Smooth muscle cell (in vitro differentiated cells): ENCODE measurements at regions not wholly inside any gene's neighbourhood (a gene's known extent, or its start where the extent isn't known, plus 50 kb on each side); places are given as distances from the start of the nearest gene placed in this dataset.
"Not testable (repeated sequence)": the region's sequence is repeated elsewhere in the genome, so short reads cannot be mapped to it uniquely, and the experiment has no call there.

Source experiments
- DNase-seq: peaks from one replicate; lab custom pipeline; 2025; ENCODE audit not compliant: unreplicated experiment; lab: John Stamatoyannopoulos, UW
- H2AFZ ChIP-seq: fragments of 200-600 bp; sonication (generic); 2 replicates; pipeline ENCODE4 v1.6.0; 2016; ENCODE audit warnings: antibody characterized with exemption, low read depth, mild to moderate bottlenecking
- H3F3A ChIP-seq: fragments of 200-600 bp; sonication (generic); 2 replicates; pipeline ENCODE4 v1.6.0; 2017; ENCODE audit warnings: antibody characterized with exemption, low read depth
- H3K27ac ChIP-seq: fragments of 200-600 bp; sonication (generic); 2 replicates; pipeline ENCODE4 v1.5.1; 2016; ENCODE audit warnings: low read depth, mild to moderate bottlenecking
- H3K27me3 ChIP-seq: fragments of 200-600 bp; sonication (generic); 2 replicates; pipeline ENCODE4 v1.6.1; 2016; ENCODE audit warnings: low read depth, mild to moderate bottlenecking
- H3K36me3 ChIP-seq: fragments of 200-600 bp; sonication (generic); 2 replicates; pipeline ENCODE4 v1.5.1; 2016; ENCODE audit warnings: low read depth
- H3K4me1 ChIP-seq: fragments of 200-600 bp; sonication (generic); 2 replicates; pipeline ENCODE4 v1.5.1; 2016; ENCODE audit warnings: low read depth
- H3K4me2 ChIP-seq: fragments of 200-600 bp; sonication (generic); 2 replicates; pipeline ENCODE4 v1.6.0; 2016; ENCODE audit warnings: mild to moderate bottlenecking
- H3K4me3 ChIP-seq: fragments of 200-600 bp; sonication (generic); 2 replicates; pipeline ENCODE4 v1.5.1; 2016; ENCODE audit warnings: mild to moderate bottlenecking
- H3K79me2 ChIP-seq: fragments of 200-600 bp; sonication (generic); 2 replicates; pipeline ENCODE4 v1.6.0; 2016; ENCODE audit warnings: low read depth, mild to moderate bottlenecking
- H3K9ac ChIP-seq: fragments of 200-600 bp; sonication (generic); 2 replicates; pipeline ENCODE4 v1.6.0; 2016; ENCODE audit warnings: low read depth
- H3K9me3 ChIP-seq: fragments of 200-600 bp; sonication (generic); replicated peaks from 2 replicates; pipeline ENCODE4 v1.5.1; 2016; ENCODE audit warnings: low read depth
- H4K20me1 ChIP-seq: fragments of 200-600 bp; sonication (generic); 2 replicates; pipeline ENCODE4 v1.6.0; 2016; ENCODE audit warnings: low read depth
- WGBS: methylation state at CpG from one replicate; pipeline ENCODE4 v1.1.7; 2016; ENCODE audit warnings: low lambda C conversion rate; 5-methylcytosine and 5-hydroxymethylcytosine counted together
- TF ChIP-seq, protein P1 (sequence below): fragments of 200-600 bp; sonication (generic); IDR thresholded peaks from 2 replicates; pipeline ENCODE4 v1.5.1; 2017; ENCODE audit warnings: borderline replicate concordance, mild to moderate bottlenecking, antibody characterized with exemption; ENCODE audit not compliant: insufficient read depth, poor library complexity, severe bottlenecking

DNA sequence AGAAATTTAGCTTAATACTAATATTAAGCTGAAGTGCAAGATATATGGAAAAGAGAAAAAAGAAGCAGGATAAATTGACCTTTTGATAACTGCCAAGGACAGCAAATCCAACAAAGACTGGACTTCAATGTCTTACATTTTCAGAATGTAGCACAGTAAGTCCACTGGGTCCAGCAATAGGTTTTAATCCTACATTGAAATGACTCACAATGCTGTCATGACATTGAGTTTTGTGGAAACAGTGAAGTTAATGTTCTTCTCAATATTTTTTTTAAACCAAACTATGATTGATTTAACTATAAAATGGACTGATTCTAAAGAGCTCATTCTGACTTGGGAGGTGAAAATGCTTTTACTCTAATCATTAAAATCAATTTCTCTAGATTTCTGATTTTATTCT is 166.6 kb upstream of the ZNF717 start:
- DNase-seq = no peak
- H3K27me3 ChIP-seq = no peaks in the 10 kb centered on the region
- H3K9ac ChIP-seq = no peak overlapping the region
- H2AFZ ChIP-seq = no peak overlapping the region
- H3K4me2 ChIP-seq = no peak overlapping the region
- TF ChIP-seq, protein P1, sequence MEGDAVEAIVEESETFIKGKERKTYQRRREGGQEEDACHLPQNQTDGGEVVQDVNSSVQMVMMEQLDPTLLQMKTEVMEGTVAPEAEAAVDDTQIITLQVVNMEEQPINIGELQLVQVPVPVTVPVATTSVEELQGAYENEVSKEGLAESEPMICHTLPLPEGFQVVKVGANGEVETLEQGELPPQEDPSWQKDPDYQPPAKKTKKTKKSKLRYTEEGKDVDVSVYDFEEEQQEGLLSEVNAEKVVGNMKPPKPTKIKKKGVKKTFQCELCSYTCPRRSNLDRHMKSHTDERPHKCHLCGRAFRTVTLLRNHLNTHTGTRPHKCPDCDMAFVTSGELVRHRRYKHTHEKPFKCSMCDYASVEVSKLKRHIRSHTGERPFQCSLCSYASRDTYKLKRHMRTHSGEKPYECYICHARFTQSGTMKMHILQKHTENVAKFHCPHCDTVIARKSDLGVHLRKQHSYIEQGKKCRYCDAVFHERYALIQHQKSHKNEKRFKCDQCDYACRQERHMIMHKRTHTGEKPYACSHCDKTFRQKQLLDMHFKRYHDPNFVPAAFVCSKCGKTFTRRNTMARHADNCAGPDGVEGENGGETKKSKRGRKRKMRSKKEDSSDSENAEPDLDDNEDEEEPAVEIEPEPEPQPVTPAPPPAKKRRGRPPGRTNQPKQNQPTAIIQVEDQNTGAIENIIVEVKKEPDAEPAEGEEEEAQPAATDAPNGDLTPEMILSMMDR = no peak
- no peak overlapping the region for H3K4me3 ChIP-seq
- no peaks in the 10 kb centered on the region for H4K20me1 ChIP-seq
- no peaks in the 10 kb centered on the region for H3K9me3 ChIP-seq
- H3K79me2 ChIP-seq = no peaks in the 10 kb centered on the region
- no peak overlapping the region for H3K27ac ChIP-seq
- no peaks in the 10 kb centered on the region for H3K4me1 ChIP-seq
- H3F3A ChIP-seq = no peaks in the 10 kb centered on the region
- no peaks in the 10 kb centered on the region for H3K36me3 ChIP-seq

DNA sequence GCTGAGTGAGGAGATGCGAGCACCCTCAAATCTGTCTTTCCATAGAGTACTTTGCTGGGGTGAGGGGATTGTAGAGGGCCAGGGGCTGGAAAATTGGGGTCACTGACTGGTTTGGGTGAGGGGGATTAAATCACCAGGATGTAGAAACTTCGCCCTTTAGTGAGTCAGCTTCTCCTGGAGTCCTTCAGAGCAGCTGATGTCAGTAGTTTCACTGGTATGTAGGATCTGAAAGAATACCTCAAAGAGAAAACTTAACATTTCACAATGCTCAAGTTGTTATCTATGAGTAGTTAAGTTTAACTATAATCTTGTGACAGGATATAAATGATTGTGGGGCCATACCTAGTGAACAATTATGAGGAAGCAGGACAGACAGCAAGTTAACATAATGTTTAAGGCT is 174.7 kb upstream of the ZNF717 start:
- not testable (repeated sequence) for H3K9ac ChIP-seq, H3K4me1 ChIP-seq, H3K36me3 ChIP-seq, H3K27me3 ChIP-seq, H2AFZ ChIP-seq, H3F3A ChIP-seq, H3K9me3 ChIP-seq, H3K4me3 ChIP-seq, H3K27ac ChIP-seq, H4K20me1 ChIP-seq, H3K79me2 ChIP-seq, DNase-seq, H3K4me2 ChIP-seq
- WGBS = 84% methylated on average over 2 of the region's 2 CpGs

DNA sequence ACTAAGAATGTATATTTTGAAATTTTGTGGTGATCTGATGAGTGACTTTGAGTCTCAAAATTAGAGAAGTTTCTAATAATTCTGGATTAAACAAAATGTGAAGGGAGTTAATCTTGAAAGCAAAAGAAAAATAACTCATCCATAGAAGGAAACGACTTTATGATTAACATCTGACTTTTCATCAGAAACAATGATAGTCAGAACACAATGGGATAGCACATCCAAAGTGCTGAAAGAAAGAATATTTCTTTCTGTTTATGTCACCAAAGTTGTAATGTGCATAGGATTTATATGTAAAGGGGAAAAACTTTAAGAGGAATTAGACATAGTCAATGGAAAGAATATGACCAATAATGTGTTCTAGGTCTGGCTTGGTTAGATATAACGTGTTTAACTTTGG is 176.7 kb upstream of the ZNF717 start:
- 89% methylated on average over 2 of the region's 2 CpGs for WGBS
- not testable (repeated sequence) for H3F3A ChIP-seq, H3K4me1 ChIP-seq, H4K20me1 ChIP-seq, H3K79me2 ChIP-seq, H3K27me3 ChIP-seq, H3K36me3 ChIP-seq, H3K27ac ChIP-seq, H3K4me2 ChIP-seq, H2AFZ ChIP-seq, H3K9me3 ChIP-seq, H3K9ac ChIP-seq, H3K4me3 ChIP-seq, DNase-seq

DNA sequence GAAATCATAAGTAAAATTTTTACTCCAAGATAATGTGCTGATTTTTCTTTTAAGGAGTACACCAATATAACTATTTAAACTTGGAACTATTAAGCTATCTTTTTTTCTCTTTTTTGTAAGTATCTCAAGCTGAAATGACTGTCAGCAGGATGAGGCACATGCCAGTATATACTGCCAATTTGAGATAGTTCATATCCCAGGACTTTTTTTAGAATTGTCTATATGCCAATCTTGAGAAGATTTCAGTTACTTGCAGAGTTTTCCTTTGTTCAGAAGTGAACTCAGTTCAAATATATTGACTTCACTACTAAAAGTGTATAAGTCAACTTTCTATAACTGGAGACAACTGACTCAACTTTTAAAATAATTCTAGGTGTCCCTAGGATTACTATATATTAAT is 181.7 kb upstream of the ZNF717 start:
- no peak overlapping the region for H3K4me3 ChIP-seq
- H3F3A ChIP-seq = no peaks in the 10 kb centered on the region
- H3K79me2 ChIP-seq = no peaks in the 10 kb centered on the region
- H4K20me1 ChIP-seq = no peaks in the 10 kb centered on the region
- H2AFZ ChIP-seq = no peak overlapping the region
- H3K27me3 ChIP-seq = no peaks in the 10 kb centered on the region
- H3K36me3 ChIP-seq = peaks cover 4% of the 10 kb centered on the region
- TF ChIP-seq, protein P1 = no peak
- H3K4me1 ChIP-seq = no peaks in the 10 kb centered on the region
- no peak overlapping the region for H3K4me2 ChIP-seq
- H3K9me3 ChIP-seq = no peaks in the 10 kb centered on the region
- H3K9ac ChIP-seq = no peak overlapping the region
- no peak overlapping the region for H3K27ac ChIP-seq
- no peak for DNase-seq

DNA sequence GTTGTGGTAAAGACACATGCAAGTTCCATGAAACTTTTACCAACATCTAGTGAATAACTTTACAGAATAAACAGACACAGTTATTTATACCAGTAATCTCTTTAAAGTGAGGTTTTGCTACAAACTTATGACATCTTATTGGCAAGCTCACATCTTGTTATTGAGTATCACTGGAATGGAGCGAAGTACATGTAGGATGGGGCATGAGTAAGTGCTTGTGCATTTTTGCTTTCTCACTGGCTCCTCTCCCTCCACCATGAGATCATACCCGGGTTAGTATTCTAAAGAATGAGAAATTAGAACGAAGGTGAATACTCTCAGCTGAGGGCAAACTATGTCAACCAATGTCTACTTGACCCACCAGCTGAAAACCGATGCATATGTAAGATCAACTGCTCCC is 193.3 kb upstream of the ZNF717 start:
- H3K27me3 ChIP-seq = no peaks in the 10 kb centered on the region
- H3K79me2 ChIP-seq = no peaks in the 10 kb centered on the region
- H3K9me3 ChIP-seq = no peaks in the 10 kb centered on the region
- no peaks in the 10 kb centered on the region for H3K36me3 ChIP-seq
- no peak overlapping the region for H3K4me3 ChIP-seq
- no peak overlapping the region for H3K4me2 ChIP-seq
- no peak for DNase-seq
- no peak overlapping the region for H3K27ac ChIP-seq
- no peaks in the 10 kb centered on the region for H3F3A ChIP-seq
- H4K20me1 ChIP-seq = no peaks in the 10 kb centered on the region
- no peak overlapping the region for H3K9ac ChIP-seq
- no peaks in the 10 kb centered on the region for H3K4me1 ChIP-seq
- TF ChIP-seq, protein P1 = no peak
- H2AFZ ChIP-seq = no peak overlapping the region
- 85% methylated on average over 4 of the region's 4 CpGs for WGBS
